Brain microvascular endothelial cell (primary cell): ENCODE measurements at regions not wholly inside any gene's neighbourhood (a gene's known extent, or its start where the extent isn't known, plus 50 kb on each side); places are given as distances from the start of the nearest gene placed in this dataset.

Experiments
- DNase-seq: peaks from one replicate; pipeline ENCODE4 v3.0.0-alpha.2; 2020
- H3K27ac ChIP-seq: fragments of 250-450 bp; sonication (Bioruptor Pico); 2 replicates; pipeline ENCODE4 v1.5.1; 2020; ENCODE audit warnings: mild to moderate bottlenecking, moderate library complexity
- H3K27me3 ChIP-seq: fragments of 250-450 bp; sonication (Bioruptor Pico); replicated peaks from 2 replicates; pipeline ENCODE4 v1.5.1; 2020; ENCODE audit warnings: mild to moderate bottlenecking
- H3K36me3 ChIP-seq: fragments of 250-450 bp; sonication (Bioruptor Pico); replicated peaks from 2 replicates; pipeline ENCODE4 v1.5.1; 2020; ENCODE audit warnings: mild to moderate bottlenecking
- H3K4me3 ChIP-seq: 2 replicates; pipeline ENCODE4 v1.5.1; 2011; ENCODE audit warnings: low read depth, mild to moderate bottlenecking, control low read depth, low read length, moderate library complexity
- CTCF ChIP-seq: IDR thresholded peaks from 2 replicates; pipeline ENCODE4 v1.5.1; 2011; ENCODE audit warnings: low read depth, mild to moderate bottlenecking, moderate library complexity, low read length, control low read depth, inconsistent platforms; ENCODE audit errors: missing control alignments
- in situ Hi-C: cut with HindIII; loops from 2 replicates; pipeline ENCODE4 v1.10.0; 2017; ENCODE audit warnings: low sequenced_read_pairs, low pct_ligation_motif_present

- DNase-seq = no peak
- Histone ChIP-seq H3K4me3 (no peak overlapping the region), H3K27me3 (no peaks in the 10 kb centered on the region), H3K36me3 (no peaks in the 10 kb centered on the region), H3K27ac (no peak overlapping the region)
- in situ Hi-C loops = no loop called here
- no peak for TF ChIP-seq CTCF
These were observed 805.0 kb upstream of the C9orf72 start for GRCh38 chr9:28378231-28378630.

GRCh38 chr9:28379082-28379481 is 805.8 kb upstream of the C9orf72 start:
- TF ChIP-seq CTCF = no peak
- in situ Hi-C loops = no loop called here
- no peak for DNase-seq
- Histone ChIP-seq H3K36me3 (no peaks in the 10 kb centered on the region), H3K4me3 (no peak overlapping the region), H3K27ac (no peak overlapping the region), H3K27me3 (no peaks in the 10 kb centered on the region)

GRCh38 chr9:28389411-28389810 is 816.1 kb upstream of the C9orf72 start:
- DNase-seq = no peak
- TF ChIP-seq CTCF = no peak
- H3K4me3 ChIP-seq = no peak overlapping the region
- no peak overlapping the region for H3K27ac ChIP-seq
- H3K27me3 ChIP-seq = no peaks in the 10 kb centered on the region
- in situ Hi-C loops = no loop called here
- no peaks in the 10 kb centered on the region for H3K36me3 ChIP-seq

- Histone ChIP-seq H3K36me3 (no peaks in the 10 kb centered on the region), H3K4me3 (no peak overlapping the region), H3K27ac (no peak overlapping the region), H3K27me3 (no peaks in the 10 kb centered on the region)
- in situ Hi-C loops = no loop called here
- no peak for DNase-seq
- TF ChIP-seq CTCF = no peak
These were observed 821.5 kb upstream of the C9orf72 start for GRCh38 chr9:28394774-28395173.

- H3K27ac ChIP-seq = no peak overlapping the region
- DNase-seq = no peak
- no peak for TF ChIP-seq CTCF
- H3K4me3 ChIP-seq = no peak overlapping the region
- in situ Hi-C loops = no loop called here
- no peaks in the 10 kb centered on the region for H3K27me3 ChIP-seq
- H3K36me3 ChIP-seq = no peaks in the 10 kb centered on the region
These were observed 822.8 kb upstream of the C9orf72 start for GRCh38 chr9:28396058-28396457.

- Histone ChIP-seq H3K27me3 (no peaks in the 10 kb centered on the region), H3K27ac (no peak overlapping the region), H3K4me3 (no peak overlapping the region), H3K36me3 (no peaks in the 10 kb centered on the region)
- in situ Hi-C loops = no loop called here
- no peak for TF ChIP-seq CTCF
- DNase-seq = no peak
These were observed 834.1 kb upstream of the C9orf72 start for GRCh38 chr9:28407351-28407750.
